Mammary epithelial cell (primary cell): ENCODE measurements at regions not wholly inside any gene's neighbourhood (a gene's known extent, or its start where the extent isn't known, plus 50 kb on each side); places are given as distances from the start of the nearest gene placed in this dataset.
A peak's percentile ranks its signal among the peaks of the same experiment; 100 is the strongest.

Experiments used
- EZH2 ChIP-seq: IDR thresholded peaks from 2 replicates; pipeline ENCODE4 v1.6.1; 2012; ENCODE audit warnings: low read length, inconsistent platforms, borderline replicate concordance
- TF ChIP-seq, protein P1 (sequence below), 2 donors: IDR thresholded peaks in 1 of 2; conservative IDR thresholded peaks in 1 of 2; 2 replicates each; pipeline ENCODE4 v1.5.1; 2011 to 2012; ENCODE audit warnings: inconsistent platforms in 2 of 2, low read length in 2 of 2, mild to moderate bottlenecking in 2 of 2, control low read depth in 1 of 2, low read depth in 1 of 2; ENCODE audit not compliant: insufficient read depth in 1 of 2; ENCODE audit errors: extremely low read depth in 1 of 2

DNA sequence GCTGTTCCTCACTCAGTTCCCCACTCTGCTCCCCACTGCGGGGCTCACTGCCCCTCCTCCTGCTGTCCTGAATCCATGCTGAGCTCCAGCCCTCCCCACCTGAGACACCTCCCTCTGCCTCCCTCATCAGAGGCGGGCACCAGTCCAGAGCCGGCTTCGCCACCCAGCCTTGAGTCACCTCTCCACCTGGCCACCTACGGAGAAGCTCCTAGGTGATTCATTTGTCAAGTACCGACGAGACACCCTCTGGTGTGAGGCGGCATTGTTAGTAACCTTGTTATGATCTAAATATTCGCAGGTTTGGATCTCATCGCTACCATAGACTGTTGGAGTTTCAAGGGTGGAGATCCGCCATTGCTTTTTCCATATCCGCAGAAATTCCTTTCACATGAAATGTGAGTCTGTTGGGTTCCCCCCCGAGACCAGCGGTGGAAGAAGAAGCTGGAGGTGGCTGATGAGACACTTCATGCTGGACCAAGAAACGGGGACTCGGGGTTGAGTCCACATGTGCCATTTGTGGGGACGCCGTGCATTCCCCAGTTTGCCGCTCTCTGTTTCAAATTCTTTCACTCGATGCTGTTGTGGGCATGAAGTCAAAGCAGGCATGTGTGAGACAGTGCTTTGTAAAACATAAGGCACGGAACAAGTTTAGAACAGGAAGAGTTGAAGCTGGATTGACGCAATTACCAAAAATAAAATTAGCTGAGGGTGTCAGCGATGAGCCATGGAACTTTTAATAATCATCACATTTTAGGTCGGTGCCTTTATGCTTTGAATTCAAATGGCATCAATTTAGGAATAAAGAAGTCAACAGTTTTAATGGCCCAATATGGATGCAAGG, 259.8 kb upstream of the HDAC4 start:
- TF ChIP-seq, protein P1, sequence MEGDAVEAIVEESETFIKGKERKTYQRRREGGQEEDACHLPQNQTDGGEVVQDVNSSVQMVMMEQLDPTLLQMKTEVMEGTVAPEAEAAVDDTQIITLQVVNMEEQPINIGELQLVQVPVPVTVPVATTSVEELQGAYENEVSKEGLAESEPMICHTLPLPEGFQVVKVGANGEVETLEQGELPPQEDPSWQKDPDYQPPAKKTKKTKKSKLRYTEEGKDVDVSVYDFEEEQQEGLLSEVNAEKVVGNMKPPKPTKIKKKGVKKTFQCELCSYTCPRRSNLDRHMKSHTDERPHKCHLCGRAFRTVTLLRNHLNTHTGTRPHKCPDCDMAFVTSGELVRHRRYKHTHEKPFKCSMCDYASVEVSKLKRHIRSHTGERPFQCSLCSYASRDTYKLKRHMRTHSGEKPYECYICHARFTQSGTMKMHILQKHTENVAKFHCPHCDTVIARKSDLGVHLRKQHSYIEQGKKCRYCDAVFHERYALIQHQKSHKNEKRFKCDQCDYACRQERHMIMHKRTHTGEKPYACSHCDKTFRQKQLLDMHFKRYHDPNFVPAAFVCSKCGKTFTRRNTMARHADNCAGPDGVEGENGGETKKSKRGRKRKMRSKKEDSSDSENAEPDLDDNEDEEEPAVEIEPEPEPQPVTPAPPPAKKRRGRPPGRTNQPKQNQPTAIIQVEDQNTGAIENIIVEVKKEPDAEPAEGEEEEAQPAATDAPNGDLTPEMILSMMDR (conservative IDR thresholded peaks at IDR 0.05 in 1 of 2, IDR thresholded peaks at IDR 0.05 in 1 of 2; ENCODE audit: extremely low read depth in 1 of 2, insufficient read depth in 1 of 2, low read depth in 1 of 2, low read length in 2 of 2), result peak in 1 of 2 donors; percentile 33
- TF ChIP-seq EZH2, result no peak
